ENCODE measurements at regions not wholly inside any gene's neighbourhood (a gene's known extent, or its start where the extent isn't known, plus 50 kb on each side); places are given as distances from the start of the nearest gene placed in this dataset.
"Not testable (repeated sequence)": the region's sequence is repeated elsewhere in the genome, so short reads cannot be mapped to it uniquely, and the experiment has no call there.

- no peak for DNase-seq (ENCODE audit: low spot score)
These were observed 842.4 kb downstream of the TDRD15 start for GRCh38 chr2:21966139-21966538.

GRCh38 chr2:21970971-21971370 lies 847.2 kb downstream of the TDRD15 start:
- DNase-seq (ENCODE audit: low spot score), result no peak

- DNase-seq (ENCODE audit: low spot score), result no peak
These were observed 848.8 kb downstream of the TDRD15 start for GRCh38 chr2:21972586-21972985.

- DNase-seq (ENCODE audit: low spot score), result no peak
These were observed 857.4 kb downstream of the TDRD15 start for GRCh38 chr2:21981127-21981526.

- DNase-seq (ENCODE audit: low spot score), result no peak
These were observed 869.2 kb downstream of the TDRD15 start for GRCh38 chr2:21993002-21993401.

GRCh38 chr2:21996339-21996738 lies 872.6 kb downstream of the TDRD15 start:
- no peak for DNase-seq (ENCODE audit: low spot score)

GRCh38 chr2:21999522-21999921 lies 875.8 kb downstream of the TDRD15 start:
- DNase-seq (ENCODE audit: low spot score), result no peak

- no peak for DNase-seq (ENCODE audit: low spot score)
These were observed 878.3 kb downstream of the TDRD15 start for GRCh38 chr2:22002066-22002465.

- no peak for DNase-seq (ENCODE audit: low spot score)
These were observed 879.5 kb downstream of the TDRD15 start for GRCh38 chr2:22003270-22003669.

- no peak for DNase-seq (ENCODE audit: low spot score)
These were observed 887.3 kb downstream of the TDRD15 start for GRCh38 chr2:22011048-22011447.

- DNase-seq (ENCODE audit: low spot score), result no peak
These were observed 896.4 kb downstream of the TDRD15 start for GRCh38 chr2:22020091-22020742.

GRCh38 chr2:22027345-22028005 lies 903.7 kb downstream of the TDRD15 start:
- no peak for DNase-seq (ENCODE audit: low spot score)

- DNase-seq (ENCODE audit: low spot score), result no peak
These were observed 911.6 kb downstream of the TDRD15 start for GRCh38 chr2:22035361-22035830.

- no peak for DNase-seq (ENCODE audit: low spot score)
These were observed 913.5 kb downstream of the TDRD15 start for GRCh38 chr2:22037274-22037673.

- no peak for DNase-seq (ENCODE audit: low spot score)
These were observed 920.0 kb downstream of the TDRD15 start for GRCh38 chr2:22043784-22044183.

- no peak for DNase-seq (ENCODE audit: low spot score)
These were observed 932.2 kb downstream of the TDRD15 start for GRCh38 chr2:22055784-22056620.

- no peak for DNase-seq (ENCODE audit: low spot score)
These were observed 932.9 kb downstream of the TDRD15 start for GRCh38 chr2:22056621-22057132.

- DNase-seq (ENCODE audit: low spot score), result no peak
These were observed 938.9 kb downstream of the TDRD15 start for GRCh38 chr2:22062679-22063078.

- no peak for DNase-seq (ENCODE audit: low spot score)
These were observed 952.7 kb downstream of the TDRD15 start for GRCh38 chr2:22076454-22076853.

GRCh38 chr2:22078701-22079100 lies 954.9 kb downstream of the TDRD15 start:
- DNase-seq (ENCODE audit: low spot score), result no peak

- DNase-seq (ENCODE audit: low spot score), result no peak
These were observed 955.8 kb downstream of the TDRD15 start for GRCh38 chr2:22079583-22079982.

- no peak for DNase-seq (ENCODE audit: low spot score)
These were observed 963.0 kb downstream of the TDRD15 start for GRCh38 chr2:22086726-22087125.

GRCh38 chr2:22103617-22104016 lies 979.8 kb downstream of the TDRD15 start:
- DNase-seq (ENCODE audit: low spot score), result not testable (repeated sequence)

Measured in CD4-positive, alpha-beta T cell treated with Interleukin-6 at 100 ng/mL for 8 hours (primary cell).